ENCODE measurements at regions not wholly inside any gene's neighbourhood (a gene's known extent, or its start where the extent isn't known, plus 50 kb on each side); places are given as distances from the start of the nearest gene placed in this dataset.

GRCh38 chr2:165010556-165010955 lies 55.2 kb upstream of the SLC38A11 start:
- intact Hi-C loops (cut with micrococcal nuclease) = loop anchor here (10.0 kb wide), 1 partner anchor 284 kb away; no protein-coding TSS in a partner anchor

GRCh38 chr2:165009466-165009865 lies 54.1 kb upstream of the SLC38A11 start:
- TF ChIP-seq CTCF (IDR thresholded peaks at IDR 0.05) = no peak
- intact Hi-C loops (cut with micrococcal nuclease) = no loop called here
- ATAC-seq (no peak), DNase-seq (no peak)
- ChIA-PET POLR2A (no interaction called here), CTCF (no interaction called here)
- Mint-ChIP-seq H3K4me3 (no peak overlapping the region), H3K9me3 (no peaks in the 10 kb centered on the region), H3K27ac (no peak overlapping the region), H3K4me1 (ENCODE audit: low read depth) (no peaks in the 10 kb centered on the region), H3K27me3 (peaks cover 13% of the 10 kb centered on the region), H3K36me3 (ENCODE audit: low read depth) (no peaks in the 10 kb centered on the region)

More at GRCh38 chr2:165010556-165010955, 55.2 kb upstream of the SLC38A11 start:
- no peaks in the 10 kb centered on the region for H3K9me3 Mint-ChIP-seq
- no peaks in the 10 kb centered on the region for H3K36me3 Mint-ChIP-seq (ENCODE audit: low read depth)
- peaks cover 15% of the 10 kb centered on the region for H3K27me3 Mint-ChIP-seq
- ATAC-seq = no peak
- no peak for DNase-seq
- no peaks in the 10 kb centered on the region for H3K4me1 Mint-ChIP-seq (ENCODE audit: low read depth)
- POLR2A ChIA-PET = no interaction called here
- no peak overlapping the region for H3K27ac Mint-ChIP-seq
- CTCF ChIA-PET = no interaction called here
- no peak overlapping the region for H3K4me3 Mint-ChIP-seq
- TF ChIP-seq CTCF (IDR thresholded peaks at IDR 0.05) = no peak

GRCh38 chr2:165008730-165009315 lies 53.5 kb upstream of the SLC38A11 start:
- Mint-ChIP-seq H3K9me3 (no peaks in the 10 kb centered on the region), H3K36me3 (ENCODE audit: low read depth) (no peaks in the 10 kb centered on the region), H3K27ac (no peak overlapping the region), H3K4me3 (no peak overlapping the region), H3K4me1 (ENCODE audit: low read depth) (no peaks in the 10 kb centered on the region), H3K27me3 (peaks cover 9% of the 10 kb centered on the region)
- no peak for DNase-seq
- ChIA-PET CTCF (no interaction called here), POLR2A (no interaction called here)
- intact Hi-C loops (cut with micrococcal nuclease) = no loop called here
- no peak for TF ChIP-seq CTCF (IDR thresholded peaks at IDR 0.05)
- ATAC-seq = no peak

- Mint-ChIP-seq H3K36me3 (ENCODE audit: low read depth) (no peaks in the 10 kb centered on the region), H3K4me3 (no peak overlapping the region), H3K27ac (no peak overlapping the region), H3K27me3 (peaks cover 9% of the 10 kb centered on the region), H3K4me1 (ENCODE audit: low read depth) (no peaks in the 10 kb centered on the region), H3K9me3 (no peaks in the 10 kb centered on the region)
- ChIA-PET POLR2A (no interaction called here), CTCF (interaction anchor here (0.9 to 1.3 kb wide), 3 partner anchors 8 to 14 kb away, joined by 3 to 4 read pairs (median 3); no protein-coding TSS in a partner anchor)
- DNase-seq (no peak), ATAC-seq (no peak)
- intact Hi-C loops (cut with micrococcal nuclease) = no loop called here
- no peak for TF ChIP-seq CTCF (IDR thresholded peaks at IDR 0.05)
Measured at GRCh38 chr2:165007161-165007744, 51.9 kb upstream of the SLC38A11 start.
